GM18520 (cell line): ENCODE measurements at regions not wholly inside any gene's neighbourhood (a gene's known extent, or its start where the extent isn't known, plus 50 kb on each side); places are given as distances from the start of the nearest gene placed in this dataset.
"Not testable (repeated sequence)": the region's sequence is repeated elsewhere in the genome, so short reads cannot be mapped to it uniquely, and the experiment has no call there.

Source experiments
- ATAC-seq: cut with Tn5 transposase; IDR thresholded peaks from one replicate; pipeline ENCODE4 v1.9.1; 2021; ENCODE audit not compliant: unreplicated experiment

- no peak for ATAC-seq
Observed at GRCh38 chr16:66116163-66117002, 250.1 kb upstream of the CDH5 start.

GRCh38 chr16:66115373-66115772 is 251.1 kb upstream of the CDH5 start:
- ATAC-seq: no peak

GRCh38 chr16:66113223-66113622 is 253.3 kb upstream of the CDH5 start:
- ATAC-seq: no peak

- ATAC-seq: no peak
Observed at GRCh38 chr16:66109677-66110076, 256.8 kb upstream of the CDH5 start.

GRCh38 chr16:66107661-66108060 is 258.8 kb upstream of the CDH5 start:
- ATAC-seq: no peak

GRCh38 chr16:66103211-66103610 is 263.3 kb upstream of the CDH5 start:
- no peak for ATAC-seq

GRCh38 chr16:66099306-66099705 is 267.2 kb upstream of the CDH5 start:
- ATAC-seq: no peak

- ATAC-seq: no peak
Observed at GRCh38 chr16:66097751-66098150, 268.7 kb upstream of the CDH5 start.

GRCh38 chr16:66095676-66096075 is 270.8 kb upstream of the CDH5 start:
- ATAC-seq: no peak

GRCh38 chr16:66093191-66093590 is 273.3 kb upstream of the CDH5 start:
- no peak for ATAC-seq

GRCh38 chr16:66091471-66091891 is 275.0 kb upstream of the CDH5 start:
- ATAC-seq: no peak

- no peak for ATAC-seq
Observed at GRCh38 chr16:66088681-66089080, 277.8 kb upstream of the CDH5 start.

- ATAC-seq: no peak
Observed at GRCh38 chr16:66087308-66087707, 279.2 kb upstream of the CDH5 start.

- ATAC-seq: no peak
Observed at GRCh38 chr16:66085651-66086050, 280.8 kb upstream of the CDH5 start.

- ATAC-seq: not testable (repeated sequence)
Observed at GRCh38 chr16:66084731-66085130, 281.8 kb upstream of the CDH5 start.

- ATAC-seq: no peak
Observed at GRCh38 chr16:66084306-66084705, 282.2 kb upstream of the CDH5 start.

- no peak for ATAC-seq
Observed at GRCh38 chr16:66083171-66083570, 283.3 kb upstream of the CDH5 start.

- ATAC-seq: no peak
Observed at GRCh38 chr16:66082424-66082823, 284.1 kb upstream of the CDH5 start.

- no peak for ATAC-seq
Observed at GRCh38 chr16:66081775-66082366, 284.6 kb upstream of the CDH5 start.

GRCh38 chr16:66079671-66080334 is 286.7 kb upstream of the CDH5 start:
- no peak for ATAC-seq

GRCh38 chr16:66070140-66070917 is 296.2 kb upstream of the CDH5 start:
- no peak for ATAC-seq
